ENCODE measurements at regions not wholly inside any gene's neighbourhood (a gene's known extent, or its start where the extent isn't known, plus 50 kb on each side); places are given as distances from the start of the nearest gene placed in this dataset.

GRCh38 chr3:153036846-153037245 is 125.2 kb upstream of the RAP2B start:
- no peak overlapping the region for H3K4me3 ChIP-seq
- H3K4me1 ChIP-seq: no peaks in the 10 kb centered on the region
- H3K27me3 ChIP-seq: no peaks in the 10 kb centered on the region
- TF ChIP-seq POLR2AphosphoS5 (IDR thresholded peaks at IDR 0.05) (no peak), CTCF (IDR thresholded peaks at IDR 0.05) (no peak), EP300 (IDR thresholded peaks at IDR 0.05) (no peak), POLR2A (IDR thresholded peaks at IDR 0.05) (no peak)
- no peak for DNase-seq (ENCODE audit: low spot score in 2 of 2)
- no peaks in the 10 kb centered on the region for H3K9me3 ChIP-seq
- no peak overlapping the region for H3K27ac ChIP-seq
- WGBS: 89% methylated on average over 2 of the region's 2 CpGs
- no peaks in the 10 kb centered on the region for H3K36me3 ChIP-seq

GRCh38 chr3:153038367-153038766 is 123.7 kb upstream of the RAP2B start:
- no peaks in the 10 kb centered on the region for H3K9me3 ChIP-seq
- DNase-seq (ENCODE audit: low spot score in 2 of 2): no peak
- H3K4me1 ChIP-seq: peaks cover 2% of the 10 kb centered on the region
- H3K4me3 ChIP-seq: no peak overlapping the region
- no peaks in the 10 kb centered on the region for H3K27me3 ChIP-seq
- TF ChIP-seq POLR2AphosphoS5 (IDR thresholded peaks at IDR 0.05) (no peak), EP300 (IDR thresholded peaks at IDR 0.05) (no peak), CTCF (IDR thresholded peaks at IDR 0.05) (no peak), POLR2A (IDR thresholded peaks at IDR 0.05) (no peak)
- H3K36me3 ChIP-seq: no peaks in the 10 kb centered on the region
- no peak overlapping the region for H3K27ac ChIP-seq
- 85% methylated on average over 5 of the region's 5 CpGs for WGBS

- Histone ChIP-seq H3K27me3 (no peaks in the 10 kb centered on the region), H3K36me3 (no peaks in the 10 kb centered on the region), H3K9me3 (no peaks in the 10 kb centered on the region), H3K4me1 (peaks cover 6% of the 10 kb centered on the region), H3K4me3 (no peak overlapping the region), H3K27ac (no peak overlapping the region)
- TF ChIP-seq CTCF (IDR thresholded peaks at IDR 0.05) (no peak), POLR2AphosphoS5 (IDR thresholded peaks at IDR 0.05) (no peak), EP300 (IDR thresholded peaks at IDR 0.05) (no peak), POLR2A (IDR thresholded peaks at IDR 0.05) (no peak)
- no peak for DNase-seq (ENCODE audit: low spot score in 2 of 2)
- 43% methylated on average over 9 of the region's 9 CpGs for WGBS
Observed at GRCh38 chr3:153038779-153039178, 123.2 kb upstream of the RAP2B start.

- no peak overlapping the region for H3K4me3 ChIP-seq
- H3K27ac ChIP-seq: no peak overlapping the region
- no peaks in the 10 kb centered on the region for H3K27me3 ChIP-seq
- 89% methylated on average over 2 of the region's 2 CpGs for WGBS
- no peak for TF ChIP-seq CTCF (IDR thresholded peaks at IDR 0.05)
- no peak for TF ChIP-seq EP300 (IDR thresholded peaks at IDR 0.05)
- no peak for TF ChIP-seq POLR2AphosphoS5 (IDR thresholded peaks at IDR 0.05)
- TF ChIP-seq POLR2A (IDR thresholded peaks at IDR 0.05): no peak
- H3K4me1 ChIP-seq: peaks cover 7% of the 10 kb centered on the region
- no peaks in the 10 kb centered on the region for H3K9me3 ChIP-seq
- no peak for DNase-seq (ENCODE audit: low spot score in 2 of 2)
- H3K36me3 ChIP-seq: no peaks in the 10 kb centered on the region
Observed at GRCh38 chr3:153041181-153041580, 120.8 kb upstream of the RAP2B start.

- no peak overlapping the region for H3K27ac ChIP-seq
- H3K4me1 ChIP-seq: peaks cover 7% of the 10 kb centered on the region
- WGBS: 58% methylated on average over 1 of the region's 1 CpG
- H3K4me3 ChIP-seq: no peak overlapping the region
- DNase-seq (ENCODE audit: low spot score in 2 of 2): no peak
- H3K27me3 ChIP-seq: no peaks in the 10 kb centered on the region
- no peaks in the 10 kb centered on the region for H3K36me3 ChIP-seq
- TF ChIP-seq CTCF (IDR thresholded peaks at IDR 0.05): no peak
- TF ChIP-seq POLR2A (IDR thresholded peaks at IDR 0.05): no peak
- no peak for TF ChIP-seq POLR2AphosphoS5 (IDR thresholded peaks at IDR 0.05)
- no peak for TF ChIP-seq EP300 (IDR thresholded peaks at IDR 0.05)
- H3K9me3 ChIP-seq: no peaks in the 10 kb centered on the region
Observed at GRCh38 chr3:153042088-153042487, 119.9 kb upstream of the RAP2B start.
